ENCODE measurements at regions not wholly inside any gene's neighbourhood (a gene's known extent, or its start where the extent isn't known, plus 50 kb on each side); places are given as distances from the start of the nearest gene placed in this dataset.
A peak's percentile ranks its signal among the peaks of the same experiment; 100 is the strongest.

- Histone ChIP-seq H3K4me1 (ENCODE audit: insufficient read depth, low read length) (no peaks in the 10 kb centered on the region), H3K4me3 (ENCODE audit: low read length) (no peak overlapping the region), H3K27me3 (ENCODE audit: insufficient read depth, low read length) (no peaks in the 10 kb centered on the region), H3K36me3 (ENCODE audit: insufficient read depth, low read length) (no peaks in the 10 kb centered on the region), H3K9me3 (ENCODE audit: low read length) (peaks cover 14% of the 10 kb centered on the region), H2AFZ (ENCODE audit: low read depth, low read length) (no peak overlapping the region)
Measured at GRCh38 chr5:166379517-166379916, 1911.9 kb upstream of the WWC1 start.

GRCh38 chr5:166382031-166382430, 1909.4 kb upstream of the WWC1 start:
- no peaks in the 10 kb centered on the region for H3K27me3 ChIP-seq (ENCODE audit: insufficient read depth, low read length)
- H3K36me3 ChIP-seq (ENCODE audit: insufficient read depth, low read length): no peaks in the 10 kb centered on the region
- H3K4me1 ChIP-seq (ENCODE audit: insufficient read depth, low read length): no peaks in the 10 kb centered on the region
- no peak overlapping the region for H3K4me3 ChIP-seq (ENCODE audit: low read length)
- H2AFZ ChIP-seq (ENCODE audit: low read depth, low read length): no peak overlapping the region
- H3K9me3 ChIP-seq (ENCODE audit: low read length): peaks cover 14% of the 10 kb centered on the region

GRCh38 chr5:166398131-166398530, 1893.3 kb upstream of the WWC1 start:
- Histone ChIP-seq H3K36me3 (ENCODE audit: insufficient read depth, low read length) (no peaks in the 10 kb centered on the region), H3K9me3 (ENCODE audit: low read length) (no peaks in the 10 kb centered on the region), H2AFZ (ENCODE audit: low read depth, low read length) (no peak overlapping the region), H3K4me3 (ENCODE audit: low read length) (no peak overlapping the region), H3K4me1 (ENCODE audit: insufficient read depth, low read length) (peaks cover 8% of the 10 kb centered on the region), H3K27me3 (ENCODE audit: insufficient read depth, low read length) (no peaks in the 10 kb centered on the region)

- Histone ChIP-seq H3K4me1 (ENCODE audit: insufficient read depth, low read length) (peaks cover 8% of the 10 kb centered on the region), H3K9me3 (ENCODE audit: low read length) (no peaks in the 10 kb centered on the region), H3K27me3 (ENCODE audit: insufficient read depth, low read length) (no peaks in the 10 kb centered on the region), H3K4me3 (ENCODE audit: low read length) (no peak overlapping the region), H2AFZ (ENCODE audit: low read depth, low read length) (no peak overlapping the region), H3K36me3 (ENCODE audit: insufficient read depth, low read length) (no peaks in the 10 kb centered on the region)
Measured at GRCh38 chr5:166399781-166400180, 1891.7 kb upstream of the WWC1 start.

- Histone ChIP-seq H3K27me3 (ENCODE audit: insufficient read depth, low read length) (no peaks in the 10 kb centered on the region), H3K36me3 (ENCODE audit: insufficient read depth, low read length) (no peaks in the 10 kb centered on the region), H3K9me3 (ENCODE audit: low read length) (no peaks in the 10 kb centered on the region), H3K4me3 (ENCODE audit: low read length) (no peak overlapping the region), H2AFZ (ENCODE audit: low read depth, low read length) (no peak overlapping the region), H3K4me1 (ENCODE audit: insufficient read depth, low read length) (peaks cover 8% of the 10 kb centered on the region)
Measured at GRCh38 chr5:166401391-166401790, 1890.1 kb upstream of the WWC1 start.

- no peaks in the 10 kb centered on the region for H3K4me1 ChIP-seq (ENCODE audit: insufficient read depth, low read length)
- no peak overlapping the region for H2AFZ ChIP-seq (ENCODE audit: low read depth, low read length)
- no peaks in the 10 kb centered on the region for H3K36me3 ChIP-seq (ENCODE audit: insufficient read depth, low read length)
- H3K4me3 ChIP-seq (ENCODE audit: low read length): no peak overlapping the region
- H3K9me3 ChIP-seq (ENCODE audit: low read length): no peaks in the 10 kb centered on the region
- H3K27me3 ChIP-seq (ENCODE audit: insufficient read depth, low read length): no peaks in the 10 kb centered on the region
Measured at GRCh38 chr5:166412191-166412590, 1879.3 kb upstream of the WWC1 start.

GRCh38 chr5:166427211-166427610, 1864.2 kb upstream of the WWC1 start:
- Histone ChIP-seq H3K27me3 (ENCODE audit: insufficient read depth, low read length) (no peaks in the 10 kb centered on the region), H3K4me1 (ENCODE audit: insufficient read depth, low read length) (peaks cover 25% of the 10 kb centered on the region), H3K4me3 (ENCODE audit: low read length) (no peak overlapping the region), H3K9me3 (ENCODE audit: low read length) (no peaks in the 10 kb centered on the region), H2AFZ (ENCODE audit: low read depth, low read length) (no peak overlapping the region), H3K36me3 (ENCODE audit: insufficient read depth, low read length) (no peaks in the 10 kb centered on the region)

GRCh38 chr5:166428264-166428803, 1863.1 kb upstream of the WWC1 start:
- Histone ChIP-seq H2AFZ (ENCODE audit: low read depth, low read length) (no peak overlapping the region), H3K36me3 (ENCODE audit: insufficient read depth, low read length) (no peaks in the 10 kb centered on the region), H3K9me3 (ENCODE audit: low read length) (no peaks in the 10 kb centered on the region), H3K27me3 (ENCODE audit: insufficient read depth, low read length) (no peaks in the 10 kb centered on the region), H3K4me3 (ENCODE audit: low read length) (no peak overlapping the region), H3K4me1 (ENCODE audit: insufficient read depth, low read length) (peaks cover 27% of the 10 kb centered on the region)

- Histone ChIP-seq H3K9me3 (ENCODE audit: low read length) (no peaks in the 10 kb centered on the region), H3K27me3 (ENCODE audit: insufficient read depth, low read length) (no peaks in the 10 kb centered on the region), H2AFZ (ENCODE audit: low read depth, low read length) (peak overlapping the region; percentile 40), H3K4me3 (ENCODE audit: low read length) (peak overlapping the region; percentile 3), H3K4me1 (ENCODE audit: insufficient read depth, low read length) (peaks cover 27% of the 10 kb centered on the region), H3K36me3 (ENCODE audit: insufficient read depth, low read length) (no peaks in the 10 kb centered on the region)
Measured at GRCh38 chr5:166430491-166431319, 1860.7 kb upstream of the WWC1 start.

- H3K36me3 ChIP-seq (ENCODE audit: insufficient read depth, low read length): no peaks in the 10 kb centered on the region
- peak overlapping the region; percentile 40 for H2AFZ ChIP-seq (ENCODE audit: low read depth, low read length)
- H3K4me3 ChIP-seq (ENCODE audit: low read length): peak overlapping the region; percentile 3
- H3K27me3 ChIP-seq (ENCODE audit: insufficient read depth, low read length): no peaks in the 10 kb centered on the region
- H3K9me3 ChIP-seq (ENCODE audit: low read length): no peaks in the 10 kb centered on the region
- peaks cover 27% of the 10 kb centered on the region for H3K4me1 ChIP-seq (ENCODE audit: insufficient read depth, low read length)
Measured at GRCh38 chr5:166431456-166431855, 1860.0 kb upstream of the WWC1 start.

GRCh38 chr5:166433679-166434078, 1857.8 kb upstream of the WWC1 start:
- no peaks in the 10 kb centered on the region for H3K27me3 ChIP-seq (ENCODE audit: insufficient read depth, low read length)
- no peak overlapping the region for H2AFZ ChIP-seq (ENCODE audit: low read depth, low read length)
- no peak overlapping the region for H3K4me3 ChIP-seq (ENCODE audit: low read length)
- H3K36me3 ChIP-seq (ENCODE audit: insufficient read depth, low read length): no peaks in the 10 kb centered on the region
- H3K9me3 ChIP-seq (ENCODE audit: low read length): no peaks in the 10 kb centered on the region
- H3K4me1 ChIP-seq (ENCODE audit: insufficient read depth, low read length): peaks cover 35% of the 10 kb centered on the region

- peak overlapping the region; percentile 9 for H2AFZ ChIP-seq (ENCODE audit: low read depth, low read length)
- no peaks in the 10 kb centered on the region for H3K27me3 ChIP-seq (ENCODE audit: insufficient read depth, low read length)
- H3K9me3 ChIP-seq (ENCODE audit: low read length): no peaks in the 10 kb centered on the region
- H3K4me3 ChIP-seq (ENCODE audit: low read length): no peak overlapping the region
- no peaks in the 10 kb centered on the region for H3K36me3 ChIP-seq (ENCODE audit: insufficient read depth, low read length)
- H3K4me1 ChIP-seq (ENCODE audit: insufficient read depth, low read length): peaks cover 13% of the 10 kb centered on the region
Measured at GRCh38 chr5:166436872-166437271, 1854.6 kb upstream of the WWC1 start.

GRCh38 chr5:166486348-166486747, 1805.1 kb upstream of the WWC1 start:
- H3K36me3 ChIP-seq (ENCODE audit: insufficient read depth, low read length): no peaks in the 10 kb centered on the region
- no peak overlapping the region for H2AFZ ChIP-seq (ENCODE audit: low read depth, low read length)
- no peaks in the 10 kb centered on the region for H3K4me1 ChIP-seq (ENCODE audit: insufficient read depth, low read length)
- H3K9me3 ChIP-seq (ENCODE audit: low read length): peaks cover 3% of the 10 kb centered on the region
- H3K4me3 ChIP-seq (ENCODE audit: low read length): no peak overlapping the region
- H3K27me3 ChIP-seq (ENCODE audit: insufficient read depth, low read length): no peaks in the 10 kb centered on the region

Measured in neuron (in vitro differentiated cells).